ENCODE measurements at regions not wholly inside any gene's neighbourhood (a gene's known extent, or its start where the extent isn't known, plus 50 kb on each side); places are given as distances from the start of the nearest gene placed in this dataset.

- DNase-seq, result no peak
Measured at GRCh38 chr18:47458483-47458882, 207.0 kb upstream of the SKOR2 start.

GRCh38 chr18:47457614-47458013 is 206.2 kb upstream of the SKOR2 start:
- DNase-seq, result no peak

- no peak for DNase-seq
Measured at GRCh38 chr18:47453038-47453437, 201.6 kb upstream of the SKOR2 start.

GRCh38 chr18:47448956-47449355 is 197.5 kb upstream of the SKOR2 start:
- no peak for DNase-seq

GRCh38 chr18:47441914-47442313 is 190.5 kb upstream of the SKOR2 start:
- DNase-seq, result no peak

GRCh38 chr18:47438001-47438400 is 186.5 kb upstream of the SKOR2 start:
- no peak for DNase-seq

- peak; percentile 11 for DNase-seq
Measured at GRCh38 chr18:47436871-47437270, 185.4 kb upstream of the SKOR2 start.

- no peak for DNase-seq
Measured at GRCh38 chr18:47434214-47434746, 182.8 kb upstream of the SKOR2 start.

- DNase-seq, result no peak
Measured at GRCh38 chr18:47427923-47428637, 176.6 kb upstream of the SKOR2 start.

GRCh38 chr18:47427072-47427471 is 175.6 kb upstream of the SKOR2 start:
- no peak for DNase-seq

GRCh38 chr18:47425365-47425764 is 173.9 kb upstream of the SKOR2 start:
- no peak for DNase-seq

GRCh38 chr18:47422524-47422923 is 171.1 kb upstream of the SKOR2 start:
- peak; percentile 33 for DNase-seq

- DNase-seq, result no peak
Measured at GRCh38 chr18:47420130-47420529, 168.7 kb upstream of the SKOR2 start.

GRCh38 chr18:47418746-47419145 is 167.3 kb upstream of the SKOR2 start:
- peak; percentile 87 for DNase-seq

GRCh38 chr18:47417807-47418206 is 166.3 kb upstream of the SKOR2 start:
- DNase-seq, result peak; percentile 70

GRCh38 chr18:47415881-47416280 is 164.4 kb upstream of the SKOR2 start:
- DNase-seq, result no peak

GRCh38 chr18:47413327-47413726 is 161.9 kb upstream of the SKOR2 start:
- peak; percentile 1 for DNase-seq

GRCh38 chr18:47412924-47413323 is 161.5 kb upstream of the SKOR2 start:
- DNase-seq, result no peak

- no peak for DNase-seq
Measured at GRCh38 chr18:47411159-47411558, 159.7 kb upstream of the SKOR2 start.

- no peak for DNase-seq
Measured at GRCh38 chr18:47410139-47410538, 158.7 kb upstream of the SKOR2 start.

- DNase-seq, result no peak
Measured at GRCh38 chr18:47409519-47409918, 158.1 kb upstream of the SKOR2 start.

GRCh38 chr18:47407736-47408135 is 156.3 kb upstream of the SKOR2 start:
- no peak for DNase-seq

- DNase-seq, result no peak
Measured at GRCh38 chr18:47404845-47405244, 153.4 kb upstream of the SKOR2 start.

- DNase-seq, result no peak
Measured at GRCh38 chr18:47403949-47404348, 152.5 kb upstream of the SKOR2 start.

GRCh38 chr18:47403317-47403716 is 151.9 kb upstream of the SKOR2 start:
- DNase-seq, result no peak
